WTC11 (cell line): ENCODE measurements at regions not wholly inside any gene's neighbourhood (a gene's known extent, or its start where the extent isn't known, plus 50 kb on each side); places are given as distances from the start of the nearest gene placed in this dataset.

Source experiments
- ATAC-seq: fragments of 200-7000 bp; cut with Tn5 transposase; 2 replicates; pipeline ENCODE4 v1.10.0; 2021; ENCODE audit warnings: mild to moderate bottlenecking, moderate library complexity
- CTCF ChIA-PET: fragments of 300-600 bp; sonication (Branson Sonifier 250); formaldehyde crosslinking; loops from one replicate; lab custom pipeline; 2021; ENCODE audit warnings: antibody characterized with exemption; lab: Charles Lee
- POLR2A ChIA-PET: fragments of 350-600 bp; sonication (Branson Sonifier 250); formaldehyde crosslinking; loops from one replicate; lab custom pipeline; 2021; ENCODE audit warnings: antibody characterized with exemption; lab: Charles Lee
- DNase-seq: peaks from one replicate; pipeline ENCODE4 v3.0.0; 2021; ENCODE audit warnings: low spot score
- H3K27ac Mint-ChIP-seq: 2 replicates; pipeline ENCODE4 v1.8.0; 2021; ENCODE audit warnings: mixed read lengths
- H3K27me3 Mint-ChIP-seq: 2 replicates; pipeline ENCODE4 v1.8.0; 2021; ENCODE audit warnings: low read depth, mild to moderate bottlenecking, moderate library complexity, mixed read lengths
- H3K36me3 Mint-ChIP-seq: 2 replicates; pipeline ENCODE4 v1.8.0; 2021; ENCODE audit warnings: mixed read lengths
- H3K4me1 Mint-ChIP-seq: 2 replicates; pipeline ENCODE4 v1.8.0; 2022; ENCODE audit warnings: mixed read lengths
- H3K4me3 Mint-ChIP-seq: 2 replicates; pipeline ENCODE4 v1.8.0; 2021; ENCODE audit warnings: mild to moderate bottlenecking, moderate library complexity, mixed read lengths
- H3K9me3 Mint-ChIP-seq: 2 replicates; pipeline ENCODE4 v1.8.0; 2021; ENCODE audit warnings: mixed read lengths
- ATF2 ChIP-seq: sonication (generic); formaldehyde crosslinking; IDR thresholded peaks from 2 replicates; pipeline ENCODE4 v1.8.1; 2022; ENCODE audit warnings: low read depth, missing genetic modification reagents, borderline replicate concordance
- ATF3 ChIP-seq: sonication (generic); formaldehyde crosslinking; conservative IDR thresholded peaks from 2 replicates; pipeline ENCODE4 v1.8.1; 2022; ENCODE audit warnings: mild to moderate bottlenecking, missing genetic modification reagents
- CBFB ChIP-seq: sonication (generic); formaldehyde crosslinking; IDR thresholded peaks from 2 replicates; pipeline ENCODE4 v1.8.1; 2022; ENCODE audit warnings: mild to moderate bottlenecking, low read depth, missing genetic modification reagents
- CREB1 ChIP-seq: sonication (generic); formaldehyde crosslinking; IDR thresholded peaks from 2 replicates; pipeline ENCODE4 v1.8.0; 2023; ENCODE audit warnings: mild to moderate bottlenecking, missing genetic modification reagents
- FOXP1 ChIP-seq: sonication (generic); formaldehyde crosslinking; IDR thresholded peaks from 2 replicates; pipeline ENCODE4 v1.8.0; 2022; ENCODE audit warnings: missing genetic modification reagents, mild to moderate bottlenecking, moderate library complexity, borderline replicate concordance
- IRF2 ChIP-seq: sonication (generic); formaldehyde crosslinking; IDR thresholded peaks from 2 replicates; pipeline ENCODE4 v1.8.0; 2022; ENCODE audit warnings: low read depth, missing genetic modification reagents, borderline replicate concordance
- NFE2L1 ChIP-seq: sonication (generic); formaldehyde crosslinking; IDR thresholded peaks from 2 replicates; pipeline ENCODE4 v1.8.1; 2023; ENCODE audit warnings: missing genetic modification reagents
- NFYB ChIP-seq: sonication (generic); formaldehyde crosslinking; conservative IDR thresholded peaks from 2 replicates; pipeline ENCODE4 v1.8.0; 2022; ENCODE audit warnings: low read depth, missing genetic modification reagents
- NR2C2 ChIP-seq: sonication (generic); formaldehyde crosslinking; IDR thresholded peaks from 2 replicates; pipeline ENCODE4 v1.8.0; 2022; ENCODE audit warnings: mild to moderate bottlenecking, missing genetic modification reagents
- OVOL2 ChIP-seq: fragments of 250-450 bp; sonication (Bioruptor Pico); IDR thresholded peaks from 2 replicates; pipeline ENCODE4 v1.9.0; 2021; ENCODE audit warnings: mild to moderate bottlenecking, borderline replicate concordance
- PRDM15 ChIP-seq: sonication (generic); formaldehyde crosslinking; IDR thresholded peaks from 2 replicates; pipeline ENCODE4 v1.8.0; 2022; ENCODE audit warnings: missing genetic modification reagents
- TEAD1 ChIP-seq: sonication (generic); formaldehyde crosslinking; IDR thresholded peaks from 2 replicates; pipeline ENCODE4 v1.8.0; 2022; ENCODE audit warnings: mild to moderate bottlenecking, missing genetic modification reagents
- USF2 ChIP-seq: sonication (generic); formaldehyde crosslinking; IDR thresholded peaks from 2 replicates; pipeline ENCODE4 v1.8.1; 2023; ENCODE audit warnings: mild to moderate bottlenecking, missing genetic modification reagents, moderate library complexity
- ZNF121 ChIP-seq: sonication (generic); formaldehyde crosslinking; IDR thresholded peaks from 2 replicates; pipeline ENCODE4 v1.8.0; 2023; ENCODE audit warnings: missing genetic modification reagents
- ZNF532 ChIP-seq: fragments of 250-450 bp; sonication (Bioruptor Pico); IDR thresholded peaks from 2 replicates; pipeline ENCODE4 v1.9.0; 2021; ENCODE audit warnings: mild to moderate bottlenecking, borderline replicate concordance
- TF ChIP-seq, protein P1 (sequence below): sonication (generic); formaldehyde crosslinking; IDR thresholded peaks from 2 replicates; pipeline ENCODE4 v1.8.1; 2023; ENCODE audit warnings: mild to moderate bottlenecking, missing genetic modification reagents, moderate library complexity
- TF ChIP-seq, protein P2 (sequence below): fragments of 250-450 bp; sonication (Bioruptor Pico); IDR thresholded peaks from 2 replicates; pipeline ENCODE4 v1.9.0; 2021; ENCODE audit warnings: moderate library complexity, mild to moderate bottlenecking, inconsistent platforms, borderline replicate concordance
- TF ChIP-seq, protein P3 (sequence below): sonication (generic); formaldehyde crosslinking; IDR thresholded peaks from 2 replicates; pipeline ENCODE4 v1.8.1; 2022; ENCODE audit warnings: low read depth, mild to moderate bottlenecking, moderate library complexity, missing genetic modification reagents, borderline replicate concordance
- TF ChIP-seq, protein P4 (sequence below): fragments of 250-450 bp; sonication (Bioruptor Pico); IDR thresholded peaks from 2 replicates; pipeline ENCODE4 v1.9.0; 2021; ENCODE audit warnings: mild to moderate bottlenecking

DNA sequence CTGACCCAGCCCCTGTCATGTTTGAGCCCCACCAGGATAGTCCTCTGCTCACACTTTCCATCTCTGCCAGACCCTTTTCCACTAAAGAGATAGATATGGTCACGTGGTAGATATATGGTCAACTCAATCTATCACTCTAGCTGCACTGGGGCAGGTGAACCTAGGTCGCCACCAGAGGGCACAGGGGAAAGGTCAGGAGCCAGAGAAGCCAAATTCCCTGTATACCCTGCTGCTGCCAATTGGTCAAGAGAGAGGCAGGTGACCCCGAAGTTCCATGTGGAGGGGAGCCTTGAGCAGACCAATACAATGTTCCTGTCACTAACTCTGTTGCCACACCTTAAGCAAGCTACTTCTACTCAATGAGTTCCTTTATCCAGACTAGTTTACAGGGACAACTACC lies 101.1 kb upstream of the GALNT18 start:
- TF ChIP-seq, protein P1, sequence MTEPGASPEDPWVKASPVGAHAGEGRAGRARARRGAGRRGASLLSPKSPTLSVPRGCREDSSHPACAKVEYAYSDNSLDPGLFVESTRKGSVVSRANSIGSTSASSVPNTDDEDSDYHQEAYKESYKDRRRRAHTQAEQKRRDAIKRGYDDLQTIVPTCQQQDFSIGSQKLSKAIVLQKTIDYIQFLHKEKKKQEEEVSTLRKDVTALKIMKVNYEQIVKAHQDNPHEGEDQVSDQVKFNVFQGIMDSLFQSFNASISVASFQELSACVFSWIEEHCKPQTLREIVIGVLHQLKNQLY (CRISPR knock-in tag), result no peak
- TF ChIP-seq NFYB (CRISPR knock-in tag) (peak; percentile 29; the same call in 1 of the 2 replicates), ATF2 (no peak), OVOL2 (no peak), NFE2L1 (no peak), CREB1 (CRISPR knock-in tag) (no peak), CBFB (CRISPR knock-in tag) (no peak), ZNF121 (CRISPR knock-in tag) (no peak), USF2 (CRISPR knock-in tag) (peak; percentile 49; the same call in 1 of the 2 replicates), TEAD1 (no peak)
- TF ChIP-seq, protein P2, sequence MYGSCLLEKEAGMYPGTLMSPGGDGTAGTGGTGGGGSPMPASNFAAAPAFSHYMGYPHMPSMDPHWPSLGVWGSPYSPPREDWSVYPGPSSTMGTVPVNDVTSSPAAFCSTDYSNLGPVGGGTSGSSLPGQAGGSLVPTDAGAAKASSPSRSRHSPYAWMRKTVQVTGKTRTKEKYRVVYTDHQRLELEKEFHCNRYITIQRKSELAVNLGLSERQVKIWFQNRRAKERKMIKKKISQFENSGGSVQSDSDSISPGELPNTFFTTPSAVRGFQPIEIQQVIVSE, result no peak
- Mint-ChIP-seq H3K27me3 (peaks cover 3% of the 10 kb centered on the region; the same call in 1 of the 2 replicates), H3K4me3 (no peak overlapping the region), H3K36me3 (peaks cover 14% of the 10 kb centered on the region), H3K9me3 (peaks cover 31% of the 10 kb centered on the region), H3K4me1 (no peaks in the 10 kb centered on the region), H3K27ac (no peak overlapping the region)
- CTCF ChIA-PET, result interaction anchor here (1.6 to 1.9 kb wide), 2 partner anchors 17 to 65 kb away, joined by 5 to 12 read pairs; no protein-coding TSS in a partner anchor
- POLR2A ChIA-PET, result no interaction called here
- DNase-seq (no peak), ATAC-seq (peak; percentile 87)

DNA sequence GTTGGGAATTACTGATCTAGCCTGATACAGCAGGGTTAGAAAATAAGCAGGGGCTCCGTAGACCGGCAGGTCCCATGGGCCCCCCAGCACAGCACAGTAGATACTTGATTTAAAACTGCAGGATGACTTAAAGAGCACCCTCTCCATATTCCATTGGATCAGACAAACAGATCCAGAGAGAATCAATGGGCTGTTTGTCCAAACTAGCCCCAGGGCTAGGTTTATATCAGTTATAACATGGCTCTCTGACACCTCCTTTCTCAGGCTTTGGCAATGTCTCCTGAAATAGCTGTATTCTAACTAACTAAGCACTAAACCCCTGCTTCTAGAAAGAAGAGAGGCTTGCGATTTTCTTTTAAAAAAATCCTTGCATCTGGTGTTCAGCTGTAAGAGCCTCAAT lies 100.4 kb upstream of the GALNT18 start:
- CTCF ChIA-PET, result interaction anchor here (1.6 to 1.9 kb wide), 2 partner anchors 16 to 65 kb away, joined by 5 to 12 read pairs; no protein-coding TSS in a partner anchor
- H3K4me3 Mint-ChIP-seq, result no peak overlapping the region

More for the DNA sequence above, 100.4 kb upstream of the GALNT18 start:
- H3K9me3 Mint-ChIP-seq, result peaks cover 34% of the 10 kb centered on the region
- peaks cover 3% of the 10 kb centered on the region; the same call in 1 of the 2 replicates for H3K27me3 Mint-ChIP-seq
- no peaks in the 10 kb centered on the region for H3K4me1 Mint-ChIP-seq
- DNase-seq, result no peak
- POLR2A ChIA-PET, result no interaction called here
- no peak for TF ChIP-seq ATF3
- TF ChIP-seq FOXP1 (CRISPR knock-in tag), result no peak
- no peak for TF ChIP-seq PRDM15 (CRISPR knock-in tag)
- TF ChIP-seq NR2C2 (CRISPR knock-in tag), result no peak
- TF ChIP-seq, protein P3, sequence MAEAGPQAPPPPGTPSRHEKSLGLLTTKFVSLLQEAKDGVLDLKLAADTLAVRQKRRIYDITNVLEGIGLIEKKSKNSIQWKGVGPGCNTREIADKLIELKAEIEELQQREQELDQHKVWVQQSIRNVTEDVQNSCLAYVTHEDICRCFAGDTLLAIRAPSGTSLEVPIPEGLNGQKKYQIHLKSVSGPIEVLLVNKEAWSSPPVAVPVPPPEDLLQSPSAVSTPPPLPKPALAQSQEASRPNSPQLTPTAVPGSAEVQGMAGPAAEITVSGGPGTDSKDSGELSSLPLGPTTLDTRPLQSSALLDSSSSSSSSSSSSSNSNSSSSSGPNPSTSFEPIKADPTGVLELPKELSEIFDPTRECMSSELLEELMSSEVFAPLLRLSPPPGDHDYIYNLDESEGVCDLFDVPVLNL, result no peak
- TF ChIP-seq, protein P4, sequence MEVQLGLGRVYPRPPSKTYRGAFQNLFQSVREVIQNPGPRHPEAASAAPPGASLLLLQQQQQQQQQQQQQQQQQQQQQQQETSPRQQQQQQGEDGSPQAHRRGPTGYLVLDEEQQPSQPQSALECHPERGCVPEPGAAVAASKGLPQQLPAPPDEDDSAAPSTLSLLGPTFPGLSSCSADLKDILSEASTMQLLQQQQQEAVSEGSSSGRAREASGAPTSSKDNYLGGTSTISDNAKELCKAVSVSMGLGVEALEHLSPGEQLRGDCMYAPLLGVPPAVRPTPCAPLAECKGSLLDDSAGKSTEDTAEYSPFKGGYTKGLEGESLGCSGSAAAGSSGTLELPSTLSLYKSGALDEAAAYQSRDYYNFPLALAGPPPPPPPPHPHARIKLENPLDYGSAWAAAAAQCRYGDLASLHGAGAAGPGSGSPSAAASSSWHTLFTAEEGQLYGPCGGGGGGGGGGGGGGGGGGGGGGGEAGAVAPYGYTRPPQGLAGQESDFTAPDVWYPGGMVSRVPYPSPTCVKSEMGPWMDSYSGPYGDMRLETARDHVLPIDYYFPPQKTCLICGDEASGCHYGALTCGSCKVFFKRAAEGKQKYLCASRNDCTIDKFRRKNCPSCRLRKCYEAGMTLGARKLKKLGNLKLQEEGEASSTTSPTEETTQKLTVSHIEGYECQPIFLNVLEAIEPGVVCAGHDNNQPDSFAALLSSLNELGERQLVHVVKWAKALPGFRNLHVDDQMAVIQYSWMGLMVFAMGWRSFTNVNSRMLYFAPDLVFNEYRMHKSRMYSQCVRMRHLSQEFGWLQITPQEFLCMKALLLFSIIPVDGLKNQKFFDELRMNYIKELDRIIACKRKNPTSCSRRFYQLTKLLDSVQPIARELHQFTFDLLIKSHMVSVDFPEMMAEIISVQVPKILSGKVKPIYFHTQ (CRISPR knock-in tag), result no peak
- no peak for TF ChIP-seq ZNF532 (CRISPR knock-in tag)
- no peak for TF ChIP-seq IRF2 (CRISPR knock-in tag)
- peaks cover 19% of the 10 kb centered on the region for H3K36me3 Mint-ChIP-seq
- no peak for ATAC-seq
- no peak overlapping the region for H3K27ac Mint-ChIP-seq
